Endothelial cell of umbilical vein (primary cell): ENCODE measurements at regions not wholly inside any gene's neighbourhood (a gene's known extent, or its start where the extent isn't known, plus 50 kb on each side); places are given as distances from the start of the nearest gene placed in this dataset.

Source experiments
- BruUV-seq: library from RNA; stranded (reverse); fragments of 400-500 nt; replicated peaks from 2 replicates; lab custom pipeline; 2021; lab: Mats Ljungman, UMichigan
- CTCF ChIA-PET: fragments of 300-600, 350-600 bp; sonication (Branson Sonifier 250); formaldehyde crosslinking; loops from one replicate; lab custom pipeline; 2021; ENCODE audit warnings: antibody characterized with exemption, inconsistent platforms; lab: Charles Lee
- POLR2A ChIA-PET: fragments of 300-600, 350-600 bp; sonication (Branson Sonifier 250); formaldehyde crosslinking; loops from one replicate; lab custom pipeline; 2021; ENCODE audit warnings: antibody characterized with exemption, inconsistent platforms; lab: Charles Lee
- DNase-seq: peaks from one replicate; pipeline ENCODE4 v3.0.0-alpha.2; 2011; ENCODE audit warnings: low read depth, low spot score
- FAIRE-seq: peaks from 2 replicates; lab custom pipeline; 2011; peaks lifted over from hg19 to GRCh38; lab: Jason Lieb, UNC
- H2AFZ ChIP-seq: 2 replicates; pipeline ENCODE4 v1.6.0; 2012; ENCODE audit warnings: low read depth, low read length, control low read depth, inconsistent platforms
- H3K27ac ChIP-seq: 2 replicates; pipeline ENCODE4 v1.5.1; 2011; ENCODE audit warnings: low read depth, mild to moderate bottlenecking, control low read depth, low read length, moderate library complexity; ENCODE audit not compliant: insufficient read depth
- H3K27me3 ChIP-seq, 2 experiments: 2 replicates each; pipeline versions ENCODE4 v1.6.0 to v1.6.1; 2011; ENCODE audit warnings: low read length in 2 of 2, mixed read lengths in 1 of 2; ENCODE audit not compliant: control insufficient read depth in 2 of 2, insufficient read depth in 2 of 2
- H3K36me3 ChIP-seq, 2 experiments: 2 replicates in 1 of 2; 3 replicates in 1 of 2; pipeline ENCODE4 v1.5.1; 2011; ENCODE audit warnings: low read length in 2 of 2, mild to moderate bottlenecking in 1 of 2, moderate library complexity in 1 of 2; ENCODE audit not compliant: control insufficient read depth in 2 of 2, insufficient read depth in 2 of 2; ENCODE audit errors: extremely low read depth in 1 of 2
- H3K4me1 ChIP-seq: 3 replicates; pipeline ENCODE4 v1.5.1; 2011; ENCODE audit warnings: mild to moderate bottlenecking, low read length; ENCODE audit not compliant: control insufficient read depth, insufficient read depth; ENCODE audit errors: extremely low read depth
- H3K4me2 ChIP-seq: 2 replicates; pipeline ENCODE4 v1.6.1; 2011; ENCODE audit warnings: low read length, control low read depth, mixed read lengths; ENCODE audit not compliant: insufficient read depth
- H3K4me3 ChIP-seq, 3 experiments: fragments of 200-600 bp in 1 of 3; sonication (generic), shearing (Covaris generic) in 1 of 3; replicated peaks in 1 of 3; 2 replicates each; pipeline ENCODE4 v1.5.1; 2011 to 2016; ENCODE audit warnings: control low read depth in 3 of 3, low read length in 3 of 3, mild to moderate bottlenecking in 2 of 3, inconsistent platforms in 1 of 3, low read depth in 1 of 3, moderate library complexity in 1 of 3; ENCODE audit not compliant: insufficient read depth in 1 of 3
- H3K79me2 ChIP-seq: 2 replicates; pipeline ENCODE4 v1.6.0; 2012; ENCODE audit warnings: low read length, inconsistent platforms; ENCODE audit not compliant: control insufficient read depth, insufficient read depth
- H3K9ac ChIP-seq: replicated peaks from 2 replicates; pipeline ENCODE3; 2011; ENCODE audit warnings: low read length, control low read depth; ENCODE audit not compliant: insufficient read depth; ENCODE audit errors: extremely low read depth
- H3K9me1 ChIP-seq: replicated peaks from 3 replicates; pipeline ENCODE4 v1.6.0; 2011; ENCODE audit warnings: mild to moderate bottlenecking, low read length; ENCODE audit not compliant: control insufficient read depth, insufficient read depth; ENCODE audit errors: extremely low read depth
- H3K9me3 ChIP-seq: replicated peaks from 2 replicates; pipeline ENCODE4 v1.5.1; 2012; ENCODE audit warnings: low read length, inconsistent platforms; ENCODE audit not compliant: control insufficient read depth, insufficient read depth
- H4K20me1 ChIP-seq: replicated peaks from 2 replicates; pipeline ENCODE3; 2011; ENCODE audit warnings: mild to moderate bottlenecking, low read length; ENCODE audit not compliant: control insufficient read depth, insufficient read depth; ENCODE audit errors: extremely low read depth
- EZH2 ChIP-seq: IDR thresholded peaks from 2 replicates; pipeline ENCODE4 v1.6.1; 2012; ENCODE audit warnings: borderline replicate concordance, low read depth, mild to moderate bottlenecking, moderate library complexity, low read length, inconsistent platforms; ENCODE audit not compliant: severe bottlenecking
- FOS ChIP-seq: IDR thresholded peaks from 2 replicates; pipeline ENCODE4 v1.6.1; 2011; ENCODE audit warnings: mild to moderate bottlenecking, low read length, moderate library complexity, borderline replicate concordance; ENCODE audit not compliant: insufficient read depth
- GATA2 ChIP-seq: IDR thresholded peaks from 2 replicates; pipeline ENCODE4 v1.7.0; 2011; ENCODE audit warnings: low read depth, mild to moderate bottlenecking, moderate library complexity, mixed read lengths, low read length; ENCODE audit not compliant: insufficient read length, insufficient read depth
- JUN ChIP-seq: IDR thresholded peaks from 2 replicates; pipeline ENCODE4 v1.6.1; 2011; ENCODE audit warnings: borderline replicate concordance, low read depth; ENCODE audit not compliant: insufficient read length, insufficient read depth
- MYC ChIP-seq: IDR thresholded peaks from one replicate; pipeline ENCODE4 v1.6.1; 2011; ENCODE audit warnings: mild to moderate bottlenecking, low read depth, low read length
- POLR2A ChIP-seq: IDR thresholded peaks from 2 replicates; pipeline ENCODE4 v1.6.1; 2012; ENCODE audit warnings: low read depth, mild to moderate bottlenecking, control low read depth, low read length
- POLR2AphosphoS5 ChIP-seq: IDR thresholded peaks from 2 replicates; pipeline ENCODE4 v1.6.1; 2012; ENCODE audit warnings: low read depth, mild to moderate bottlenecking, control low read depth, low read length, moderate library complexity; ENCODE audit not compliant: insufficient read depth
- dilution Hi-C: fragments of 300-500 bp; cut with MboI; formaldehyde crosslinking; loops from one replicate; pipeline ENCODE4 v1.15.0; 2019; ENCODE audit warnings: low sequenced_read_pairs; ENCODE audit not compliant: extremely low pct_ligation_motif_present
- intact Hi-C: fragments of 100-400 bp; cut with micrococcal nuclease; formaldehyde crosslinking; loops from one replicate; pipeline ENCODE4 v1.10.0; 2022
- TF ChIP-seq, protein P1 (sequence below), 2 donors: IDR thresholded peaks; 1 replicate in 1 of 2; 2 replicates in 1 of 2; pipeline ENCODE4 v1.5.1; 2011; ENCODE audit warnings: low read length in 2 of 2, mild to moderate bottlenecking in 2 of 2, moderate library complexity in 2 of 2, control low read depth in 1 of 2, inconsistent platforms in 1 of 2, low read depth in 1 of 2; ENCODE audit not compliant: insufficient read depth in 1 of 2; ENCODE audit errors: extremely low read depth in 1 of 2
- TF ChIP-seq, protein P2 (sequence below): IDR thresholded peaks from 2 replicates; pipeline ENCODE4 v1.6.1; 2011; ENCODE audit not compliant: insufficient read depth, insufficient read length

DNA sequence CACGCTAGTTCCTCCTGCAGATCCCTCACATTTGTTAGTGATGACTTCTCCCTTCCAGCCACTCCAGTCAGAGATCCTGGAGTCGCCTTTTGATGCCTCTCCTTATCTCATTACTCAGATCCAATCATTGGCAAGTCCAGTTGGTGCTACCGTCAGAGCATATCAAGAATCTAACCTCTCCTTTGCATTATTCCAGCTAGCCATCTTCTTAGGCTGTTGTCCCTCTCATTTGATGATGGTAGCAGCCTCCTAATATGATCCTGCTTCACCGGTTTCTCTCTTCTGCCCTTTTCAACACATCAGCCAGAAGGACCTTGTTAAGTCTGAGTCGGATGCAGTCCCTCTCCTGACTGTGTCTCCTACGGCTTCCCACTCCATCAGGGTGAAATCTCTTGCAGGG is 305.6 kb downstream of the THBS2 start:
- Histone ChIP-seq H4K20me1 (no peaks in the 10 kb centered on the region), H3K9me1 (no peaks in the 10 kb centered on the region), H2AFZ (no peak overlapping the region), H3K27me3 (no peaks in the 10 kb centered on the region), H3K9ac (no peak overlapping the region), H3K4me3 (no peak overlapping the region), H3K9me3 (no peaks in the 10 kb centered on the region), H3K36me3 (no peaks in the 10 kb centered on the region), H3K27ac (no peak overlapping the region), H3K79me2 (no peaks in the 10 kb centered on the region), H3K4me2 (no peak overlapping the region), H3K4me1 (no peaks in the 10 kb centered on the region)
- ChIA-PET CTCF (no interaction called here), POLR2A (no interaction called here)
- dilution Hi-C loops (no loop called here), intact Hi-C loops (no loop called here)
- TF ChIP-seq FOS, result no peak
- no peak for TF ChIP-seq EZH2
- no peak for TF ChIP-seq JUN
- no peak for TF ChIP-seq POLR2AphosphoS5
- TF ChIP-seq, protein P1, sequence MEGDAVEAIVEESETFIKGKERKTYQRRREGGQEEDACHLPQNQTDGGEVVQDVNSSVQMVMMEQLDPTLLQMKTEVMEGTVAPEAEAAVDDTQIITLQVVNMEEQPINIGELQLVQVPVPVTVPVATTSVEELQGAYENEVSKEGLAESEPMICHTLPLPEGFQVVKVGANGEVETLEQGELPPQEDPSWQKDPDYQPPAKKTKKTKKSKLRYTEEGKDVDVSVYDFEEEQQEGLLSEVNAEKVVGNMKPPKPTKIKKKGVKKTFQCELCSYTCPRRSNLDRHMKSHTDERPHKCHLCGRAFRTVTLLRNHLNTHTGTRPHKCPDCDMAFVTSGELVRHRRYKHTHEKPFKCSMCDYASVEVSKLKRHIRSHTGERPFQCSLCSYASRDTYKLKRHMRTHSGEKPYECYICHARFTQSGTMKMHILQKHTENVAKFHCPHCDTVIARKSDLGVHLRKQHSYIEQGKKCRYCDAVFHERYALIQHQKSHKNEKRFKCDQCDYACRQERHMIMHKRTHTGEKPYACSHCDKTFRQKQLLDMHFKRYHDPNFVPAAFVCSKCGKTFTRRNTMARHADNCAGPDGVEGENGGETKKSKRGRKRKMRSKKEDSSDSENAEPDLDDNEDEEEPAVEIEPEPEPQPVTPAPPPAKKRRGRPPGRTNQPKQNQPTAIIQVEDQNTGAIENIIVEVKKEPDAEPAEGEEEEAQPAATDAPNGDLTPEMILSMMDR (IDR thresholded peaks at IDR 0.05; ENCODE audit: extremely low read depth in 1 of 2, insufficient read depth in 1 of 2, low read depth in 1 of 2, low read length in 2 of 2), result no peak
- no peak for TF ChIP-seq MYC
- TF ChIP-seq, protein P2, sequence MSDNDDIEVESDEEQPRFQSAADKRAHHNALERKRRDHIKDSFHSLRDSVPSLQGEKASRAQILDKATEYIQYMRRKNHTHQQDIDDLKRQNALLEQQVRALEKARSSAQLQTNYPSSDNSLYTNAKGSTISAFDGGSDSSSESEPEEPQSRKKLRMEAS, result no peak
- no peak for TF ChIP-seq POLR2A
- TF ChIP-seq GATA2, result no peak
- no peak for FAIRE-seq
- no peak for DNase-seq
- BruUV-seq, result no TSS peak
